ENCODE measurements at regions not wholly inside any gene's neighbourhood (a gene's known extent, or its start where the extent isn't known, plus 50 kb on each side); places are given as distances from the start of the nearest gene placed in this dataset.

- TF ChIP-seq POLR2AphosphoS5 (IDR thresholded peaks at IDR 0.05; ENCODE audit: low read depth, low read length) (no peak), REST (IDR thresholded peaks at IDR 0.05; ENCODE audit: insufficient read depth in 1 of 2, low read depth in 2 of 2, low read length in 2 of 2) (no peak), TAF1 (IDR thresholded peaks at IDR 0.05; ENCODE audit: borderline replicate concordance, insufficient read depth, low read length) (no peak), SIN3A (IDR thresholded peaks at IDR 0.05; ENCODE audit: borderline replicate concordance, insufficient read depth, low read length) (no peak), FOXP2 (optimal IDR thresholded peaks at IDR 0.05; ENCODE audit: borderline replicate concordance, extremely low read depth, extremely low read length, insufficient read depth) (no peak)
Measured at GRCh38 chr16:87048038-87048729, 269.0 kb downstream of the C16orf95 start.
